Neural cell (in vitro differentiated cells): ENCODE measurements at regions not wholly inside any gene's neighbourhood (a gene's known extent, or its start where the extent isn't known, plus 50 kb on each side); places are given as distances from the start of the nearest gene placed in this dataset.

Experiments
- H2AFZ ChIP-seq: fragments of 200-600, 300-800 bp; sonication (generic), shearing (Covaris generic); 2 replicates; pipeline ENCODE4 v1.6.0; 2014; ENCODE audit warnings: low read depth, mild to moderate bottlenecking, antibody characterized with exemption, low read length, moderate library complexity
- H3F3A ChIP-seq: fragments of 200-600 bp; shearing (Covaris generic); 2 replicates; pipeline ENCODE4 v1.6.1; 2016; ENCODE audit warnings: mild to moderate bottlenecking, moderate library complexity, mixed read lengths, antibody characterized with exemption, low read length; ENCODE audit not compliant: insufficient read depth, poor library complexity, severe bottlenecking
- H3K27ac ChIP-seq: fragments of 200-600, 300-800 bp; sonication (generic), shearing (Covaris generic); 2 replicates; pipeline ENCODE4 v1.5.1; 2014; ENCODE audit warnings: mild to moderate bottlenecking, low read length, moderate library complexity
- H3K27me3 ChIP-seq: fragments of 300-800, 200-600 bp; sonication (generic), shearing (Covaris generic); 2 replicates; pipeline ENCODE4 v1.6.0; 2014; ENCODE audit warnings: mild to moderate bottlenecking, low read depth, low read length, moderate library complexity; ENCODE audit not compliant: insufficient read depth
- H3K36me3 ChIP-seq: fragments of 300-800, 200-600 bp; sonication (generic), shearing (Covaris generic); 2 replicates; pipeline ENCODE4 v1.5.1; 2014; ENCODE audit warnings: mild to moderate bottlenecking, antibody characterized with exemption, low read length, moderate library complexity; ENCODE audit not compliant: insufficient read depth
- H3K4me2 ChIP-seq: fragments of 300-800, 200-600 bp; sonication (generic), shearing (Covaris generic); 2 replicates; pipeline ENCODE4 v1.6.0; 2014; ENCODE audit warnings: mild to moderate bottlenecking, low read length
- H3K4me3 ChIP-seq: fragments of 300-800, 200-600 bp; sonication (generic), shearing (Covaris generic); 2 replicates; pipeline ENCODE4 v1.5.1; 2014; ENCODE audit warnings: mild to moderate bottlenecking, low read length, moderate library complexity
- H3K79me2 ChIP-seq: fragments of 200-600 bp; shearing (Covaris generic); replicated peaks from 2 replicates; pipeline ENCODE4 v1.6.0; 2014; ENCODE audit warnings: mild to moderate bottlenecking, low read length, moderate library complexity; ENCODE audit not compliant: insufficient read depth
- H3K9ac ChIP-seq: fragments of 300-800, 200-600 bp; sonication (generic), shearing (Covaris generic); 2 replicates; pipeline ENCODE4 v1.6.1; 2016; ENCODE audit warnings: mild to moderate bottlenecking, low read length, mixed read lengths
- H3K9me2 ChIP-seq: fragments of 200-600 bp; shearing (Covaris generic); 2 replicates; pipeline ENCODE4 v1.6.1; 2016; ENCODE audit warnings: mild to moderate bottlenecking, low read length, mixed read lengths; ENCODE audit not compliant: insufficient read depth
- H3K9me3 ChIP-seq: fragments of 200-600, 300-800 bp; sonication (generic), shearing (Covaris generic); 2 replicates; pipeline ENCODE4 v1.6.1; 2016; ENCODE audit warnings: mild to moderate bottlenecking, mixed run types, low read length, moderate library complexity, mixed read lengths
- H4K20me1 ChIP-seq: fragments of 200-600 bp; shearing (Covaris generic); 2 replicates; pipeline ENCODE4 v1.6.1; 2016; ENCODE audit warnings: mild to moderate bottlenecking, mixed run types; ENCODE audit not compliant: insufficient read depth
- EP300 ChIP-seq: fragments of 450-650 bp; conservative IDR thresholded peaks from 2 replicates; pipeline ENCODE4 v1.6.1; 2014; ENCODE audit warnings: antibody characterized with exemption, mild to moderate bottlenecking, moderate library complexity; ENCODE audit not compliant: poor library complexity, severe bottlenecking
- EZH2 ChIP-seq: fragments of 200-600, 300-800 bp; shearing (Covaris generic), sonication (generic); IDR thresholded peaks from 2 replicates; pipeline ENCODE4 v1.6.1; 2014; ENCODE audit warnings: antibody characterized with exemption, low read length, borderline replicate concordance, mild to moderate bottlenecking; ENCODE audit not compliant: insufficient read depth, poor library complexity, severe bottlenecking
- MXI1 ChIP-seq: fragments of 450-650 bp; conservative IDR thresholded peaks from 2 replicates; pipeline ENCODE4 v1.6.1; 2014; ENCODE audit warnings: antibody characterized with exemption, mild to moderate bottlenecking; ENCODE audit not compliant: poor library complexity, severe bottlenecking
- POLR2AphosphoS5 ChIP-seq: IDR thresholded peaks from 2 replicates; pipeline ENCODE4 v1.6.1; 2012
- RAD21 ChIP-seq: fragments of 450-650 bp; conservative IDR thresholded peaks from 2 replicates; pipeline ENCODE4 v1.6.1; 2014; ENCODE audit warnings: antibody characterized with exemption, mild to moderate bottlenecking, moderate library complexity
- SMC3 ChIP-seq: fragments of 450-650 bp; conservative IDR thresholded peaks from 2 replicates; pipeline ENCODE4 v1.6.1; 2014; ENCODE audit warnings: antibody characterized with exemption, mild to moderate bottlenecking, moderate library complexity; ENCODE audit not compliant: poor library complexity
- TAF1 ChIP-seq: IDR thresholded peaks from 2 replicates; pipeline ENCODE4 v1.6.1; 2012; ENCODE audit warnings: low read depth
- TF ChIP-seq, protein P1 (sequence below): fragments of 450-650 bp; IDR thresholded peaks from 2 replicates; pipeline ENCODE4 v1.5.1; 2014; ENCODE audit warnings: antibody characterized with exemption, mild to moderate bottlenecking, moderate library complexity; ENCODE audit not compliant: poor library complexity, severe bottlenecking
- TF ChIP-seq, protein P2 (sequence below): IDR thresholded peaks from 2 replicates; pipeline ENCODE4 v1.6.1; 2012; ENCODE audit warnings: borderline replicate concordance

DNA sequence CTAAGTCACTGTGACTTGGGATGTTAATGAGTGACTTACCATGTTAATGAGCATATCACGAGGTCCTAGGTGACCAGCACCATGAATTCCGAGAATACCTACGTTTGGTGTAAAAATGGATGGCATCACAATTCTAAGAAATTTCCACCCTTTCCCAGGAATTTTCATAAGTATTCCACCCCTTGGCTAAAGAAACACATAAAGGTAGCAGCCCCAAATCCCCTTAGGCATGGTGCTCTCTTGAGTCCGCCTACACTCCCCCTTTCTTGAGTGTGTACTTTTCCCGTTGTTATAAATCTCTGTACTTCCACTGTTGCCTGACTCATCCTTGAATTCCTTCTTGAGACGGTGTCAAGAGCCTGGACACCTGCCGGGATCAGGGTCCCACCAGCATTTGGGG, 504.0 kb upstream of the RBFOX1 start:
- no peak overlapping the region for H3K4me3 ChIP-seq
- TF ChIP-seq TAF1 (no peak), RAD21 (no peak), POLR2AphosphoS5 (no peak), EP300 (no peak), MXI1 (no peak), SMC3 (no peak), EZH2 (no peak)
- TF ChIP-seq, protein P1, sequence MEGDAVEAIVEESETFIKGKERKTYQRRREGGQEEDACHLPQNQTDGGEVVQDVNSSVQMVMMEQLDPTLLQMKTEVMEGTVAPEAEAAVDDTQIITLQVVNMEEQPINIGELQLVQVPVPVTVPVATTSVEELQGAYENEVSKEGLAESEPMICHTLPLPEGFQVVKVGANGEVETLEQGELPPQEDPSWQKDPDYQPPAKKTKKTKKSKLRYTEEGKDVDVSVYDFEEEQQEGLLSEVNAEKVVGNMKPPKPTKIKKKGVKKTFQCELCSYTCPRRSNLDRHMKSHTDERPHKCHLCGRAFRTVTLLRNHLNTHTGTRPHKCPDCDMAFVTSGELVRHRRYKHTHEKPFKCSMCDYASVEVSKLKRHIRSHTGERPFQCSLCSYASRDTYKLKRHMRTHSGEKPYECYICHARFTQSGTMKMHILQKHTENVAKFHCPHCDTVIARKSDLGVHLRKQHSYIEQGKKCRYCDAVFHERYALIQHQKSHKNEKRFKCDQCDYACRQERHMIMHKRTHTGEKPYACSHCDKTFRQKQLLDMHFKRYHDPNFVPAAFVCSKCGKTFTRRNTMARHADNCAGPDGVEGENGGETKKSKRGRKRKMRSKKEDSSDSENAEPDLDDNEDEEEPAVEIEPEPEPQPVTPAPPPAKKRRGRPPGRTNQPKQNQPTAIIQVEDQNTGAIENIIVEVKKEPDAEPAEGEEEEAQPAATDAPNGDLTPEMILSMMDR = no peak
- TF ChIP-seq, protein P2, sequence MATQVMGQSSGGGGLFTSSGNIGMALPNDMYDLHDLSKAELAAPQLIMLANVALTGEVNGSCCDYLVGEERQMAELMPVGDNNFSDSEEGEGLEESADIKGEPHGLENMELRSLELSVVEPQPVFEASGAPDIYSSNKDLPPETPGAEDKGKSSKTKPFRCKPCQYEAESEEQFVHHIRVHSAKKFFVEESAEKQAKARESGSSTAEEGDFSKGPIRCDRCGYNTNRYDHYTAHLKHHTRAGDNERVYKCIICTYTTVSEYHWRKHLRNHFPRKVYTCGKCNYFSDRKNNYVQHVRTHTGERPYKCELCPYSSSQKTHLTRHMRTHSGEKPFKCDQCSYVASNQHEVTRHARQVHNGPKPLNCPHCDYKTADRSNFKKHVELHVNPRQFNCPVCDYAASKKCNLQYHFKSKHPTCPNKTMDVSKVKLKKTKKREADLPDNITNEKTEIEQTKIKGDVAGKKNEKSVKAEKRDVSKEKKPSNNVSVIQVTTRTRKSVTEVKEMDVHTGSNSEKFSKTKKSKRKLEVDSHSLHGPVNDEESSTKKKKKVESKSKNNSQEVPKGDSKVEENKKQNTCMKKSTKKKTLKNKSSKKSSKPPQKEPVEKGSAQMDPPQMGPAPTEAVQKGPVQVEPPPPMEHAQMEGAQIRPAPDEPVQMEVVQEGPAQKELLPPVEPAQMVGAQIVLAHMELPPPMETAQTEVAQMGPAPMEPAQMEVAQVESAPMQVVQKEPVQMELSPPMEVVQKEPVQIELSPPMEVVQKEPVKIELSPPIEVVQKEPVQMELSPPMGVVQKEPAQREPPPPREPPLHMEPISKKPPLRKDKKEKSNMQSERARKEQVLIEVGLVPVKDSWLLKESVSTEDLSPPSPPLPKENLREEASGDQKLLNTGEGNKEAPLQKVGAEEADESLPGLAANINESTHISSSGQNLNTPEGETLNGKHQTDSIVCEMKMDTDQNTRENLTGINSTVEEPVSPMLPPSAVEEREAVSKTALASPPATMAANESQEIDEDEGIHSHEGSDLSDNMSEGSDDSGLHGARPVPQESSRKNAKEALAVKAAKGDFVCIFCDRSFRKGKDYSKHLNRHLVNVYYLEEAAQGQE = no peak
- no peaks in the 10 kb centered on the region for H3K9me3 ChIP-seq
- no peak overlapping the region for H2AFZ ChIP-seq
- H3K27me3 ChIP-seq = no peaks in the 10 kb centered on the region
- H3K27ac ChIP-seq = no peak overlapping the region
- no peaks in the 10 kb centered on the region for H3K79me2 ChIP-seq
- no peak overlapping the region for H3K9ac ChIP-seq
- H3K9me2 ChIP-seq = no peaks in the 10 kb centered on the region
- no peaks in the 10 kb centered on the region for H3F3A ChIP-seq
- H3K4me2 ChIP-seq = no peak overlapping the region
- H4K20me1 ChIP-seq = no peaks in the 10 kb centered on the region
- H3K36me3 ChIP-seq = no peaks in the 10 kb centered on the region

DNA sequence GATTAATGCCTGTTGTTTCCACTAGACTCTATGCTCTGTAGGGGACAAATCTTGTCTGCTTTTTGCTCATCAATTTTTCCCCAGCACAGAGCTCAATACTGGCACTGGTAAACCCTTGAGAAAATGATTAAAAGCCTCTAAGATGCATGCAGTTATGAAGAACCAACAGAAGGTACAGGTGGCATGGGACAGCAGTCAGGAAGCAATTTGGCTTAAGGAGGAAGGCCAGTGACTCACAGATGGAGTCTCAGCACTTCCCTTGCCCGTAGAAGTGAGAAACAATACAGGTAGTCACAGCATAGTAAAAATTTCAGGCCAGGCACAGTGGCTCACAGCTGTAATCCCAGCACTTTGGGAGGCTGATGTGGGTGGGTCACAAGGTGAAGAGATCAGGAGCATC, 504.7 kb upstream of the RBFOX1 start:
- H3K27me3 ChIP-seq = no peaks in the 10 kb centered on the region

More for the DNA sequence above, 504.7 kb upstream of the RBFOX1 start:
- no peaks in the 10 kb centered on the region for H4K20me1 ChIP-seq
- H3K36me3 ChIP-seq = no peaks in the 10 kb centered on the region
- no peaks in the 10 kb centered on the region for H3F3A ChIP-seq
- no peak overlapping the region for H3K4me2 ChIP-seq
- H3K27ac ChIP-seq = no peak overlapping the region
- no peaks in the 10 kb centered on the region for H3K9me3 ChIP-seq
- H3K79me2 ChIP-seq = no peaks in the 10 kb centered on the region
- H2AFZ ChIP-seq = no peak overlapping the region
- no peak overlapping the region for H3K4me3 ChIP-seq
- H3K9ac ChIP-seq = no peak overlapping the region
- H3K9me2 ChIP-seq = no peaks in the 10 kb centered on the region
- TF ChIP-seq RAD21 (no peak), MXI1 (no peak), EZH2 (no peak), TAF1 (no peak), EP300 (no peak), SMC3 (no peak), POLR2AphosphoS5 (no peak)
- TF ChIP-seq, protein P2 = no peak
- TF ChIP-seq, protein P1 = no peak
